Endothelial cell of umbilical vein (primary cell): ENCODE measurements at regions not wholly inside any gene's neighbourhood (a gene's known extent, or its start where the extent isn't known, plus 50 kb on each side); places are given as distances from the start of the nearest gene placed in this dataset.

Source experiments
- BruUV-seq: library from RNA; stranded (reverse); fragments of 400-500 nt; replicated peaks from 2 replicates; lab custom pipeline; 2021; lab: Mats Ljungman, UMichigan
- CTCF ChIA-PET: fragments of 300-600, 350-600 bp; sonication (Branson Sonifier 250); formaldehyde crosslinking; loops from one replicate; lab custom pipeline; 2021; ENCODE audit warnings: antibody characterized with exemption, inconsistent platforms; lab: Charles Lee
- POLR2A ChIA-PET: fragments of 300-600, 350-600 bp; sonication (Branson Sonifier 250); formaldehyde crosslinking; loops from one replicate; lab custom pipeline; 2021; ENCODE audit warnings: antibody characterized with exemption, inconsistent platforms; lab: Charles Lee
- DNase-seq: peaks from one replicate; pipeline ENCODE4 v3.0.0-alpha.2; 2011; ENCODE audit warnings: low read depth, low spot score
- FAIRE-seq: peaks from 2 replicates; lab custom pipeline; 2011; peaks lifted over from hg19 to GRCh38; lab: Jason Lieb, UNC
- H2AFZ ChIP-seq: 2 replicates; pipeline ENCODE4 v1.6.0; 2012; ENCODE audit warnings: low read depth, low read length, control low read depth, inconsistent platforms
- H3K27ac ChIP-seq: 2 replicates; pipeline ENCODE4 v1.5.1; 2011; ENCODE audit warnings: low read depth, mild to moderate bottlenecking, control low read depth, low read length, moderate library complexity; ENCODE audit not compliant: insufficient read depth
- H3K27me3 ChIP-seq, 2 experiments: 2 replicates each; pipeline versions ENCODE4 v1.6.0 to v1.6.1; 2011; ENCODE audit warnings: low read length in 2 of 2, mixed read lengths in 1 of 2; ENCODE audit not compliant: control insufficient read depth in 2 of 2, insufficient read depth in 2 of 2
- H3K36me3 ChIP-seq, 2 experiments: 2 replicates in 1 of 2; 3 replicates in 1 of 2; pipeline ENCODE4 v1.5.1; 2011; ENCODE audit warnings: low read length in 2 of 2, mild to moderate bottlenecking in 1 of 2, moderate library complexity in 1 of 2; ENCODE audit not compliant: control insufficient read depth in 2 of 2, insufficient read depth in 2 of 2; ENCODE audit errors: extremely low read depth in 1 of 2
- H3K4me1 ChIP-seq: 3 replicates; pipeline ENCODE4 v1.5.1; 2011; ENCODE audit warnings: mild to moderate bottlenecking, low read length; ENCODE audit not compliant: control insufficient read depth, insufficient read depth; ENCODE audit errors: extremely low read depth
- H3K4me2 ChIP-seq: 2 replicates; pipeline ENCODE4 v1.6.1; 2011; ENCODE audit warnings: low read length, control low read depth, mixed read lengths; ENCODE audit not compliant: insufficient read depth
- H3K4me3 ChIP-seq, 3 experiments: fragments of 200-600 bp in 1 of 3; sonication (generic), shearing (Covaris generic) in 1 of 3; replicated peaks in 1 of 3; 2 replicates each; pipeline ENCODE4 v1.5.1; 2011 to 2016; ENCODE audit warnings: control low read depth in 3 of 3, low read length in 3 of 3, mild to moderate bottlenecking in 2 of 3, inconsistent platforms in 1 of 3, low read depth in 1 of 3, moderate library complexity in 1 of 3; ENCODE audit not compliant: insufficient read depth in 1 of 3
- H3K79me2 ChIP-seq: 2 replicates; pipeline ENCODE4 v1.6.0; 2012; ENCODE audit warnings: low read length, inconsistent platforms; ENCODE audit not compliant: control insufficient read depth, insufficient read depth
- H3K9ac ChIP-seq: replicated peaks from 2 replicates; pipeline ENCODE3; 2011; ENCODE audit warnings: low read length, control low read depth; ENCODE audit not compliant: insufficient read depth; ENCODE audit errors: extremely low read depth
- H3K9me1 ChIP-seq: replicated peaks from 3 replicates; pipeline ENCODE4 v1.6.0; 2011; ENCODE audit warnings: mild to moderate bottlenecking, low read length; ENCODE audit not compliant: control insufficient read depth, insufficient read depth; ENCODE audit errors: extremely low read depth
- H3K9me3 ChIP-seq: replicated peaks from 2 replicates; pipeline ENCODE4 v1.5.1; 2012; ENCODE audit warnings: low read length, inconsistent platforms; ENCODE audit not compliant: control insufficient read depth, insufficient read depth
- H4K20me1 ChIP-seq: replicated peaks from 2 replicates; pipeline ENCODE3; 2011; ENCODE audit warnings: mild to moderate bottlenecking, low read length; ENCODE audit not compliant: control insufficient read depth, insufficient read depth; ENCODE audit errors: extremely low read depth
- CTCF ChIP-seq, 2 donors: IDR thresholded peaks; 1 replicate in 1 of 2; 2 replicates in 1 of 2; pipeline ENCODE4 v1.5.1; 2011; ENCODE audit warnings: low read length in 2 of 2, mild to moderate bottlenecking in 2 of 2, moderate library complexity in 2 of 2, control low read depth in 1 of 2, inconsistent platforms in 1 of 2, low read depth in 1 of 2; ENCODE audit not compliant: insufficient read depth in 1 of 2; ENCODE audit errors: extremely low read depth in 1 of 2
- EZH2 ChIP-seq: IDR thresholded peaks from 2 replicates; pipeline ENCODE4 v1.6.1; 2012; ENCODE audit warnings: borderline replicate concordance, low read depth, mild to moderate bottlenecking, moderate library complexity, low read length, inconsistent platforms; ENCODE audit not compliant: severe bottlenecking
- FOS ChIP-seq: IDR thresholded peaks from 2 replicates; pipeline ENCODE4 v1.6.1; 2011; ENCODE audit warnings: mild to moderate bottlenecking, low read length, moderate library complexity, borderline replicate concordance; ENCODE audit not compliant: insufficient read depth
- GATA2 ChIP-seq: IDR thresholded peaks from 2 replicates; pipeline ENCODE4 v1.7.0; 2011; ENCODE audit warnings: low read depth, mild to moderate bottlenecking, moderate library complexity, mixed read lengths, low read length; ENCODE audit not compliant: insufficient read length, insufficient read depth
- JUN ChIP-seq: IDR thresholded peaks from 2 replicates; pipeline ENCODE4 v1.6.1; 2011; ENCODE audit warnings: borderline replicate concordance, low read depth; ENCODE audit not compliant: insufficient read length, insufficient read depth
- MAX ChIP-seq: IDR thresholded peaks from 2 replicates; pipeline ENCODE4 v1.6.1; 2011; ENCODE audit not compliant: insufficient read depth, insufficient read length
- MYC ChIP-seq: IDR thresholded peaks from one replicate; pipeline ENCODE4 v1.6.1; 2011; ENCODE audit warnings: mild to moderate bottlenecking, low read depth, low read length
- POLR2A ChIP-seq: IDR thresholded peaks from 2 replicates; pipeline ENCODE4 v1.6.1; 2012; ENCODE audit warnings: low read depth, mild to moderate bottlenecking, control low read depth, low read length
- dilution Hi-C: fragments of 300-500 bp; cut with MboI; formaldehyde crosslinking; loops from one replicate; pipeline ENCODE4 v1.15.0; 2019; ENCODE audit warnings: low sequenced_read_pairs; ENCODE audit not compliant: extremely low pct_ligation_motif_present
- intact Hi-C: fragments of 100-400 bp; cut with micrococcal nuclease; formaldehyde crosslinking; loops from one replicate; pipeline ENCODE4 v1.10.0; 2022

GRCh38 chr6:126607289-126607688 is 267.4 kb downstream of the CENPW start:
- BruUV-seq: no TSS peak
- no peak for FAIRE-seq
- CTCF ChIA-PET: no interaction called here

More at GRCh38 chr6:126607289-126607688, 267.4 kb downstream of the CENPW start:
- H3K36me3 ChIP-seq: no peaks in the 10 kb centered on the region
- intact Hi-C loops: no loop called here
- H3K79me2 ChIP-seq: no peaks in the 10 kb centered on the region
- POLR2A ChIA-PET: no interaction called here
- H3K27me3 ChIP-seq: no peaks in the 10 kb centered on the region
- H3K4me3 ChIP-seq: no peak overlapping the region
- H3K4me2 ChIP-seq: no peak overlapping the region
- dilution Hi-C loops: no loop called here
- TF ChIP-seq FOS (no peak), GATA2 (no peak), POLR2A (no peak), CTCF (IDR thresholded peaks at IDR 0.05; ENCODE audit: extremely low read depth in 1 of 2, insufficient read depth in 1 of 2, low read depth in 1 of 2, low read length in 2 of 2) (no peak), JUN (no peak), EZH2 (no peak), MYC (no peak), MAX (no peak)
- H3K4me1 ChIP-seq: no peaks in the 10 kb centered on the region
- no peak overlapping the region for H3K9ac ChIP-seq
- H3K9me3 ChIP-seq: no peaks in the 10 kb centered on the region
- no peak overlapping the region for H2AFZ ChIP-seq
- H3K27ac ChIP-seq: no peak overlapping the region
- H3K9me1 ChIP-seq: no peaks in the 10 kb centered on the region
- H4K20me1 ChIP-seq: no peaks in the 10 kb centered on the region
- DNase-seq: no peak
